ENCODE measurements at regions not wholly inside any gene's neighbourhood (a gene's known extent, or its start where the extent isn't known, plus 50 kb on each side); places are given as distances from the start of the nearest gene placed in this dataset.

DNA sequence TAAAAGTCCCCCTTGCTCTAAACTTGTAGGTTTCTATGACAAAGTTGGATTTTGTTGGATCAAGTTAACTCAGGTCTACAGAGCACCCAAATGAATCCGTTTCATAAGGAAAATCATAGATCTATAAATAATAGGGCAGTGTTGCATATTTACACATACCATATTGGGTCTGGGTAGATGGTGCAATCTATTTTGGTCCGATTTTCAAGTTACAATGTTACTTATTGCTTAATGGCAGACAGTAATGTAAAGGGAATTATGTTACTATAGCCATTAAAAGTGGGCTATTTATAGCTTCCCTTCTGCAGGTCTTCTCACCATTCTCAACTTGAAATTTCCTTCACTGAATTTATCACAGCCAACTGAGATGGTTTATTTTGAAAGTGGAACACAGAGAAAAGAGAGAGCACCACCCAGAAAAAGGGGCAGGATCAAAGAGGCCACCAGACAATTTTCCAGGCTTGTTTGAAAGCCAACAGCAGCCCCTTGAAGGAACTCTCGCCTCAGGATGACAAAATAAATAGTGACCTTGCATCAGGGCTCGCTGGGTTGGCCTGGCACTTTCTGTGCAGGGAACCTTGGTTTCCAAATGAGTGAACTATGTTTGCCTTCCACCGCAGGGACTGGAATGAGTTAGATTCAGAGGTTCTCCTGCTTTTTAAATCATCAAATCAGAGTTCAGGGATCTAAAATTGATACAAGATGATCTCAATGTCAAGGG lies 260.2 kb upstream of the HES1 start:
- H3K27me3 Mint-ChIP-seq, result peaks cover 9 to 30% of the 10 kb centered on the region in 2 donors
- H3K4me1 ChIP-seq (ENCODE audit: insufficient read depth, low read length), result no peaks in the 10 kb centered on the region
- H3K27me3 ChIP-seq (ENCODE audit: insufficient read depth, low read length, poor library complexity, severe bottlenecking), result no peaks in the 10 kb centered on the region
- no peaks in the 10 kb centered on the region for H3K9me3 Mint-ChIP-seq
- ChIA-PET CTCF (no interaction called here), POLR2A (no interaction called here)
- no peaks in the 10 kb centered on the region for H3K4me1 Mint-ChIP-seq
- no peaks in the 10 kb centered on the region for H3K36me3 ChIP-seq (ENCODE audit: insufficient read depth, low read length)
- H3K36me3 Mint-ChIP-seq, result no peaks in the 10 kb centered on the region
- no peak for DNase-seq
- no peak overlapping the region for H3K27ac ChIP-seq (ENCODE audit: low read depth, low read length)
- H3K9me3 ChIP-seq (ENCODE audit: low read length), result no peaks in the 10 kb centered on the region
- H3K4me3 Mint-ChIP-seq, result no peak overlapping the region
- H3K27ac Mint-ChIP-seq, result no peak overlapping the region
- H3K4me3 ChIP-seq (ENCODE audit: low read length), result no peak overlapping the region

- no peaks in the 10 kb centered on the region for H3K4me1 ChIP-seq (ENCODE audit: insufficient read depth, low read length)
- Mint-ChIP-seq H3K4me1 (no peaks in the 10 kb centered on the region), H3K27me3 (peaks cover 9 to 28% of the 10 kb centered on the region in 2 donors), H3K4me3 (no peak overlapping the region), H3K36me3 (no peaks in the 10 kb centered on the region), H3K27ac (no peak overlapping the region), H3K9me3 (no peaks in the 10 kb centered on the region)
- H3K27me3 ChIP-seq (ENCODE audit: insufficient read depth, low read length, poor library complexity, severe bottlenecking), result no peaks in the 10 kb centered on the region
- CTCF ChIA-PET, result no interaction called here
- no peaks in the 10 kb centered on the region for H3K9me3 ChIP-seq (ENCODE audit: low read length)
- POLR2A ChIA-PET, result no interaction called here
- DNase-seq, result no peak
- H3K4me3 ChIP-seq (ENCODE audit: low read length), result no peak overlapping the region
- H3K36me3 ChIP-seq (ENCODE audit: insufficient read depth, low read length), result no peaks in the 10 kb centered on the region
- no peak overlapping the region for H3K27ac ChIP-seq (ENCODE audit: low read depth, low read length)
These were observed 256.7 kb upstream of the HES1 start for GRCh38 chr3:193879099-193879863.

- H3K4me3 ChIP-seq (ENCODE audit: low read length), result no peak overlapping the region
- Mint-ChIP-seq H3K9me3 (no peaks in the 10 kb centered on the region), H3K4me1 (no peaks in the 10 kb centered on the region), H3K4me3 (no peak overlapping the region), H3K27me3 (peaks cover 9 to 23% of the 10 kb centered on the region in 2 donors), H3K27ac (peak overlapping the region in 1 of 8 donors; percentile 39), H3K36me3 (no peaks in the 10 kb centered on the region)
- ChIA-PET CTCF (no interaction called here), POLR2A (no interaction called here)
- no peaks in the 10 kb centered on the region for H3K36me3 ChIP-seq (ENCODE audit: insufficient read depth, low read length)
- no peaks in the 10 kb centered on the region for H3K27me3 ChIP-seq (ENCODE audit: insufficient read depth, low read length, poor library complexity, severe bottlenecking)
- H3K4me1 ChIP-seq (ENCODE audit: insufficient read depth, low read length), result no peaks in the 10 kb centered on the region
- H3K9me3 ChIP-seq (ENCODE audit: low read length), result no peaks in the 10 kb centered on the region
- H3K27ac ChIP-seq (ENCODE audit: low read depth, low read length), result no peak overlapping the region
- DNase-seq, result no peak
These were observed 256.1 kb upstream of the HES1 start for GRCh38 chr3:193879864-193880242.

- H3K9me3 Mint-ChIP-seq, result no peaks in the 10 kb centered on the region
- Histone ChIP-seq H3K27me3 (ENCODE audit: insufficient read depth, low read length, poor library complexity, severe bottlenecking) (no peaks in the 10 kb centered on the region), H3K9me3 (ENCODE audit: low read length) (no peaks in the 10 kb centered on the region), H3K4me3 (ENCODE audit: low read length) (no peak overlapping the region), H3K27ac (ENCODE audit: low read depth, low read length) (no peak overlapping the region), H3K4me1 (ENCODE audit: insufficient read depth, low read length) (no peaks in the 10 kb centered on the region), H3K36me3 (ENCODE audit: insufficient read depth, low read length) (no peaks in the 10 kb centered on the region)
- DNase-seq, result no peak
- POLR2A ChIA-PET, result no interaction called here
- CTCF ChIA-PET, result no interaction called here
- H3K36me3 Mint-ChIP-seq, result no peaks in the 10 kb centered on the region
- H3K27ac Mint-ChIP-seq, result no peak overlapping the region
- H3K4me3 Mint-ChIP-seq, result peak overlapping the region in 1 of 7 donors; percentile 65
- peaks cover 3 to 14% of the 10 kb centered on the region in 2 donors for H3K27me3 Mint-ChIP-seq
- H3K4me1 Mint-ChIP-seq, result no peaks in the 10 kb centered on the region
These were observed 253.9 kb upstream of the HES1 start for GRCh38 chr3:193882091-193882490.

DNA sequence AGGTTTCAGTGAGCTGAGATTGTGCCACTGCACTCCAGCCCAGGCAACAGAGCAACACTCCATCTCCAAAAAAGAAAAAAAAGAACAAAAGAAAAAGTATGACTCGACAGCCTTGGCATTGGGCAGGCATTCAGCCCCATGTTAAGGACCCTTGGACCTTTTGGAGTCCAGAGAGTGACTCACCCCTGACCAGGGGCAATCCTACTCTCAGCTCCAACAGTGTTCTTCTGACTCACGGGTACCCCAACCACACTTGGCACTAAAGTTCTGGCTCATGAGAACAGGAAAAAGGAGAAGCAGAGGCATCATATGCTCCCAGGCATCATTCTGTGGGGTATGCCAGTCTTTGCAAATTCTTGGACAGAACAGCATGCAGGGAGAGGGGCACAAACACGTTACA lies 252.4 kb upstream of the HES1 start:
- H3K27ac ChIP-seq (ENCODE audit: low read depth, low read length), result no peak overlapping the region
- Mint-ChIP-seq H3K4me3 (no peak overlapping the region), H3K4me1 (no peaks in the 10 kb centered on the region), H3K9me3 (no peaks in the 10 kb centered on the region), H3K36me3 (no peaks in the 10 kb centered on the region), H3K27me3 (peaks cover 0 to 11% of the 10 kb centered on the region in 2 donors), H3K27ac (no peak overlapping the region)
- no peaks in the 10 kb centered on the region for H3K9me3 ChIP-seq (ENCODE audit: low read length)
- H3K36me3 ChIP-seq (ENCODE audit: insufficient read depth, low read length), result no peaks in the 10 kb centered on the region
- no peak for DNase-seq
- H3K27me3 ChIP-seq (ENCODE audit: insufficient read depth, low read length, poor library complexity, severe bottlenecking), result no peaks in the 10 kb centered on the region
- H3K4me1 ChIP-seq (ENCODE audit: insufficient read depth, low read length), result no peaks in the 10 kb centered on the region
- ChIA-PET POLR2A (no interaction called here), CTCF (no interaction called here)
- no peak overlapping the region for H3K4me3 ChIP-seq (ENCODE audit: low read length)

GRCh38 chr3:193884027-193884426 lies 251.9 kb upstream of the HES1 start:
- ChIA-PET POLR2A (no interaction called here), CTCF (no interaction called here)
- no peak for DNase-seq
- Mint-ChIP-seq H3K4me3 (no peak overlapping the region), H3K27me3 (peaks cover 0 to 10% of the 10 kb centered on the region in 2 donors), H3K27ac (no peak overlapping the region), H3K4me1 (no peaks in the 10 kb centered on the region), H3K36me3 (no peaks in the 10 kb centered on the region), H3K9me3 (no peaks in the 10 kb centered on the region)
- Histone ChIP-seq H3K9me3 (ENCODE audit: low read length) (no peaks in the 10 kb centered on the region), H3K4me1 (ENCODE audit: insufficient read depth, low read length) (no peaks in the 10 kb centered on the region), H3K27me3 (ENCODE audit: insufficient read depth, low read length, poor library complexity, severe bottlenecking) (no peaks in the 10 kb centered on the region), H3K36me3 (ENCODE audit: insufficient read depth, low read length) (no peaks in the 10 kb centered on the region), H3K4me3 (ENCODE audit: low read length) (no peak overlapping the region), H3K27ac (ENCODE audit: low read depth, low read length) (no peak overlapping the region)

GRCh38 chr3:193884652-193885051 lies 251.3 kb upstream of the HES1 start:
- ChIA-PET CTCF (no interaction called here), POLR2A (no interaction called here)
- no peak overlapping the region for H3K4me3 Mint-ChIP-seq
- Histone ChIP-seq H3K4me3 (ENCODE audit: low read length) (no peak overlapping the region), H3K36me3 (ENCODE audit: insufficient read depth, low read length) (no peaks in the 10 kb centered on the region), H3K27me3 (ENCODE audit: insufficient read depth, low read length, poor library complexity, severe bottlenecking) (no peaks in the 10 kb centered on the region), H3K4me1 (ENCODE audit: insufficient read depth, low read length) (no peaks in the 10 kb centered on the region), H3K27ac (ENCODE audit: low read depth, low read length) (no peak overlapping the region), H3K9me3 (ENCODE audit: low read length) (no peaks in the 10 kb centered on the region)
- no peaks in the 10 kb centered on the region for H3K36me3 Mint-ChIP-seq
- peaks cover 0 to 5% of the 10 kb centered on the region in 2 donors for H3K27me3 Mint-ChIP-seq
- H3K4me1 Mint-ChIP-seq, result no peaks in the 10 kb centered on the region
- H3K9me3 Mint-ChIP-seq, result no peaks in the 10 kb centered on the region
- no peak overlapping the region for H3K27ac Mint-ChIP-seq
- no peak for DNase-seq

GRCh38 chr3:193885832-193886231 lies 250.1 kb upstream of the HES1 start:
- Mint-ChIP-seq H3K27ac (no peak overlapping the region), H3K4me3 (no peak overlapping the region), H3K4me1 (no peaks in the 10 kb centered on the region), H3K27me3 (peaks cover 0 to 4% of the 10 kb centered on the region in 2 donors), H3K9me3 (no peaks in the 10 kb centered on the region), H3K36me3 (no peaks in the 10 kb centered on the region)
- Histone ChIP-seq H3K4me1 (ENCODE audit: insufficient read depth, low read length) (no peaks in the 10 kb centered on the region), H3K27ac (ENCODE audit: low read depth, low read length) (no peak overlapping the region), H3K4me3 (ENCODE audit: low read length) (no peak overlapping the region), H3K9me3 (ENCODE audit: low read length) (no peaks in the 10 kb centered on the region), H3K36me3 (ENCODE audit: insufficient read depth, low read length) (no peaks in the 10 kb centered on the region), H3K27me3 (ENCODE audit: insufficient read depth, low read length, poor library complexity, severe bottlenecking) (no peaks in the 10 kb centered on the region)
- ChIA-PET POLR2A (no interaction called here), CTCF (no interaction called here)
- no peak for DNase-seq

All from CD8-positive, alpha-beta memory T cell (primary cell).